ENCODE measurements at regions not wholly inside any gene's neighbourhood (a gene's known extent, or its start where the extent isn't known, plus 50 kb on each side); places are given as distances from the start of the nearest gene placed in this dataset.

- no peaks in the 10 kb centered on the region for H3K9me2 ChIP-seq (ENCODE audit: low read depth, low read length)
- no peak overlapping the region for H3K27ac ChIP-seq (ENCODE audit: low read depth, low read length, poor library complexity, severe bottlenecking)
- no peaks in the 10 kb centered on the region for H3K9me3 ChIP-seq (ENCODE audit: low read length)
- no peaks in the 10 kb centered on the region for H3K27me3 ChIP-seq (ENCODE audit: insufficient read depth, low read length)
- no peak overlapping the region for H3K4me2 ChIP-seq (ENCODE audit: low read length)
- H2AFZ ChIP-seq (ENCODE audit: low read length) = no peak overlapping the region
- TF ChIP-seq EZH2 (IDR thresholded peaks at IDR 0.05; ENCODE audit: borderline replicate concordance, low read length) = no peak
- TF ChIP-seq, protein P1, sequence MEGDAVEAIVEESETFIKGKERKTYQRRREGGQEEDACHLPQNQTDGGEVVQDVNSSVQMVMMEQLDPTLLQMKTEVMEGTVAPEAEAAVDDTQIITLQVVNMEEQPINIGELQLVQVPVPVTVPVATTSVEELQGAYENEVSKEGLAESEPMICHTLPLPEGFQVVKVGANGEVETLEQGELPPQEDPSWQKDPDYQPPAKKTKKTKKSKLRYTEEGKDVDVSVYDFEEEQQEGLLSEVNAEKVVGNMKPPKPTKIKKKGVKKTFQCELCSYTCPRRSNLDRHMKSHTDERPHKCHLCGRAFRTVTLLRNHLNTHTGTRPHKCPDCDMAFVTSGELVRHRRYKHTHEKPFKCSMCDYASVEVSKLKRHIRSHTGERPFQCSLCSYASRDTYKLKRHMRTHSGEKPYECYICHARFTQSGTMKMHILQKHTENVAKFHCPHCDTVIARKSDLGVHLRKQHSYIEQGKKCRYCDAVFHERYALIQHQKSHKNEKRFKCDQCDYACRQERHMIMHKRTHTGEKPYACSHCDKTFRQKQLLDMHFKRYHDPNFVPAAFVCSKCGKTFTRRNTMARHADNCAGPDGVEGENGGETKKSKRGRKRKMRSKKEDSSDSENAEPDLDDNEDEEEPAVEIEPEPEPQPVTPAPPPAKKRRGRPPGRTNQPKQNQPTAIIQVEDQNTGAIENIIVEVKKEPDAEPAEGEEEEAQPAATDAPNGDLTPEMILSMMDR (IDR thresholded peaks at IDR 0.05; ENCODE audit: low read length) = no peak
- H3K9ac ChIP-seq (ENCODE audit: low read length) = no peak overlapping the region
- H3K4me3 ChIP-seq (ENCODE audit: low read depth, low read length, poor library complexity, severe bottlenecking) = no peak overlapping the region
- no peaks in the 10 kb centered on the region for H3F3A ChIP-seq (ENCODE audit: insufficient read depth, low read length)
- no peaks in the 10 kb centered on the region for H3K4me1 ChIP-seq (ENCODE audit: insufficient read depth, low read length, severe bottlenecking)
- no peaks in the 10 kb centered on the region for H3K36me3 ChIP-seq (ENCODE audit: insufficient read depth, low read length)
- no peaks in the 10 kb centered on the region for H4K20me1 ChIP-seq (ENCODE audit: insufficient read depth, low read length)
- no peaks in the 10 kb centered on the region for H3K79me2 ChIP-seq (ENCODE audit: insufficient read depth, low read length)
Measured at GRCh38 chr5:8410618-8411017, 541.7 kb downstream of the MTRR start.

DNA sequence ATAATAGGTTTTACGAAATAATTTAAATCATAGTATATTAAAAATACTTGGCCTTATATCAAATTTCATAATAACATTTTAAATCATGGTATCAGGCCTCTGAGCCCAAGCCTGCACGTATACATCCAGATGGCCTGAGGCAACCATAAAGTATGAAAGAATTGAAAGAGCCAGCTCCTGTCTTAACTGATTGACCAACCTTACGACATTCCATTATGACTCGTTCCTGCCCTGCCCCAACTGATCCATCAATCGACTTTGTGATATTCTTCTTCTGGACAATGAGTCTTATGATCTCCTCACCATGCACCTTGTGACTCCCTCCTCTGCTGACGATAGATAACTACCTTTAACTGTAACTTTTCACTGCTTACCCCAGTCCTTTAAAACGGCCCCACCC lies 545.0 kb downstream of the MTRR start:
- no peaks in the 10 kb centered on the region for H3F3A ChIP-seq (ENCODE audit: insufficient read depth, low read length)
- H3K4me3 ChIP-seq (ENCODE audit: low read depth, low read length, poor library complexity, severe bottlenecking) = no peak overlapping the region
- no peaks in the 10 kb centered on the region for H4K20me1 ChIP-seq (ENCODE audit: insufficient read depth, low read length)
- H3K9me2 ChIP-seq (ENCODE audit: low read depth, low read length) = no peaks in the 10 kb centered on the region
- H3K9me3 ChIP-seq (ENCODE audit: low read length) = no peaks in the 10 kb centered on the region
- H3K9ac ChIP-seq (ENCODE audit: low read length) = no peak overlapping the region
- no peak overlapping the region for H3K27ac ChIP-seq (ENCODE audit: low read depth, low read length, poor library complexity, severe bottlenecking)
- H3K27me3 ChIP-seq (ENCODE audit: insufficient read depth, low read length) = no peaks in the 10 kb centered on the region
- no peaks in the 10 kb centered on the region for H3K36me3 ChIP-seq (ENCODE audit: insufficient read depth, low read length)
- H3K4me2 ChIP-seq (ENCODE audit: low read length) = no peak overlapping the region
- no peaks in the 10 kb centered on the region for H3K79me2 ChIP-seq (ENCODE audit: insufficient read depth, low read length)
- H3K4me1 ChIP-seq (ENCODE audit: insufficient read depth, low read length, severe bottlenecking) = no peaks in the 10 kb centered on the region
- no peak overlapping the region for H2AFZ ChIP-seq (ENCODE audit: low read length)
- no peak for TF ChIP-seq EZH2 (IDR thresholded peaks at IDR 0.05; ENCODE audit: borderline replicate concordance, low read length)
- TF ChIP-seq, protein P1 (IDR thresholded peaks at IDR 0.05; ENCODE audit: low read length) = no peak

DNA sequence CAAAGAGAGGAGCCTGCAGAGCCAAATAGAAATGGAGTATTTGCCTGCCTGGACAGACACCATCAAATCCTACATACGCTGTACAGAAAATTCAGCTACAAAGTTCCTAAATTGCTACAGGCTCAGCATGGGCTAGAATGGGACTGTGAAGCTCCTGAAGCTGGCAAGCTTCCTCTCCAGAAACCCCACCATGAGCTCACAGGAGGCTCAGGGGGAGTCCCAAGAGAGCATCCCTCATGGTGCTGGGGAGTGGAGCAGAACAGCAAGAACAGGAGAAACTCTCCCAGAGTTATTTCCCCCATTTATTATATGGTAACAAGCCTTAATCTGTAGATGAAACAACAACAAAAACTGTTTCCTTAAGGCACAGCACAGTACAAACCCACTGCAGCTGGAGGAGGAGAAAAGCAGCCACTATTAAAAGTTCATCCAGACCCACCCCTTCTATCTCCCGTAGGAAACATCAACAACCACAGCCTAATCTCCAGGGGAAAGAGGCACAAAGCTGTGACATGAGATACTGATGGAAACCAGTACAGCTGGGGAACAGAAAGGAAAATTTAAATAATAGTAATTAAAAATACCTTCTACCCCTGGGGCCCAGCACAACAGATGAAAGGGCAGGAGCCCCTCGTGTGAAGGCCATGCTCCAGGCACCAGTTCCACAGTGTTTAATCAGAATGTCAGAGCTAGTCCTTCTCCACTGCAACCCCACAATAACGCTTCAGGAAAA lies 548.5 kb downstream of the MTRR start:
- Histone ChIP-seq H4K20me1 (ENCODE audit: insufficient read depth, low read length) (no peaks in the 10 kb centered on the region), H3K9me3 (ENCODE audit: low read length) (no peaks in the 10 kb centered on the region), H3K79me2 (ENCODE audit: insufficient read depth, low read length) (no peaks in the 10 kb centered on the region), H3K27me3 (ENCODE audit: insufficient read depth, low read length) (no peaks in the 10 kb centered on the region), H2AFZ (ENCODE audit: low read length) (no peak overlapping the region), H3F3A (ENCODE audit: insufficient read depth, low read length) (no peaks in the 10 kb centered on the region), H3K9me2 (ENCODE audit: low read depth, low read length) (no peaks in the 10 kb centered on the region), H3K9ac (ENCODE audit: low read length) (no peak overlapping the region), H3K4me3 (ENCODE audit: low read depth, low read length, poor library complexity, severe bottlenecking) (no peak overlapping the region), H3K27ac (ENCODE audit: low read depth, low read length, poor library complexity, severe bottlenecking) (no peak overlapping the region), H3K36me3 (ENCODE audit: insufficient read depth, low read length) (no peaks in the 10 kb centered on the region), H3K4me1 (ENCODE audit: insufficient read depth, low read length, severe bottlenecking) (no peaks in the 10 kb centered on the region), H3K4me2 (ENCODE audit: low read length) (no peak overlapping the region)
- TF ChIP-seq, protein P1 (IDR thresholded peaks at IDR 0.05; ENCODE audit: low read length) = no peak
- no peak for TF ChIP-seq EZH2 (IDR thresholded peaks at IDR 0.05; ENCODE audit: borderline replicate concordance, low read length)

All from OCI-LY1 (cell line).